ENCODE measurements at regions not wholly inside any gene's neighbourhood (a gene's known extent, or its start where the extent isn't known, plus 50 kb on each side); places are given as distances from the start of the nearest gene placed in this dataset.

DNA sequence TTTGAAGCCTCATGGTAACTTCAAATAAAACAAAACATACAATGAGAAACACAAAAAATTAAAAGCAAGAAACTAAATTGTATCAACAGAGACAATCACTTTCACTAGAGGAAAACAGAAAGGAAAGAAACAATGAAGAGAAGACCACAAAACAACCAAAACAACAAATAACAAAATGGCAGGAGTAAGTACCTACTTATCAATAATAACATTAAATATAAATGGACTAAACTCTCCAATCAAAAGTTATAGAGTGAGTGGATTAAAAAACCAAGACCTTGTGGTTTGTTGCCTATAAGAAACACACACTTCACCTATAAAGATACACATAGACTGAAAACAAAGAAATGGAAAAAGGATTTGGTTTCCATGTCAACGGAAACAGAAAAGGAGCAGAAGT, 830.1 kb upstream of the TMEFF2 start:
- TF ChIP-seq, protein P1, sequence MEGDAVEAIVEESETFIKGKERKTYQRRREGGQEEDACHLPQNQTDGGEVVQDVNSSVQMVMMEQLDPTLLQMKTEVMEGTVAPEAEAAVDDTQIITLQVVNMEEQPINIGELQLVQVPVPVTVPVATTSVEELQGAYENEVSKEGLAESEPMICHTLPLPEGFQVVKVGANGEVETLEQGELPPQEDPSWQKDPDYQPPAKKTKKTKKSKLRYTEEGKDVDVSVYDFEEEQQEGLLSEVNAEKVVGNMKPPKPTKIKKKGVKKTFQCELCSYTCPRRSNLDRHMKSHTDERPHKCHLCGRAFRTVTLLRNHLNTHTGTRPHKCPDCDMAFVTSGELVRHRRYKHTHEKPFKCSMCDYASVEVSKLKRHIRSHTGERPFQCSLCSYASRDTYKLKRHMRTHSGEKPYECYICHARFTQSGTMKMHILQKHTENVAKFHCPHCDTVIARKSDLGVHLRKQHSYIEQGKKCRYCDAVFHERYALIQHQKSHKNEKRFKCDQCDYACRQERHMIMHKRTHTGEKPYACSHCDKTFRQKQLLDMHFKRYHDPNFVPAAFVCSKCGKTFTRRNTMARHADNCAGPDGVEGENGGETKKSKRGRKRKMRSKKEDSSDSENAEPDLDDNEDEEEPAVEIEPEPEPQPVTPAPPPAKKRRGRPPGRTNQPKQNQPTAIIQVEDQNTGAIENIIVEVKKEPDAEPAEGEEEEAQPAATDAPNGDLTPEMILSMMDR (IDR thresholded peaks at IDR 0.05; ENCODE audit: low read depth, low read length), result no peak
- H3K4me3 ChIP-seq (ENCODE audit: low read depth, low read length), result no peak overlapping the region
- H3K27ac ChIP-seq, result no peak overlapping the region
- H3K36me3 ChIP-seq, result no peaks in the 10 kb centered on the region
- no peaks in the 10 kb centered on the region for H3K9me3 ChIP-seq (ENCODE audit: severe bottlenecking)
- no peaks in the 10 kb centered on the region for H3K27me3 ChIP-seq (ENCODE audit: insufficient read depth, low read depth, severe bottlenecking)
- no peak for DNase-seq

DNA sequence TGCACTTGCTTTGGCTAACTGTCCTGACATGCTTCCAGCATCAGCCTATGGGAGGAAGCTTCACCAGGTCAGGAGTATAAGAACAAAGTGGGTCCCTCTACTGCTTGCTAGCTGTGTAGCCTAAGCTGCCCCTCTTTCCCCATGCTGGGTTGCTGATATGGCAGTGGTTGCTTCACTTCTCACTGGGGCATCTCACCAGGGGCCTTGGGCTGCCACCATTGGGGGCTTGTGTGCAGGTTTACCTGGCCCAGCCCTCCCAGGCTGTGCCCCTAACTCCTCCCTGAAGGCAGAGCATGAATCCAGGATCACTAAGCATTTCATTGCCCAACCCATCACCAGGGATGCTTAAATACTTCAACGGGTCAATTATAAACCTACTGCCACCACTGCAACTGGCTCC, 817.1 kb upstream of the TMEFF2 start:
- no peak overlapping the region for H3K27ac ChIP-seq
- H3K27me3 ChIP-seq (ENCODE audit: insufficient read depth, low read depth, severe bottlenecking), result no peaks in the 10 kb centered on the region
- no peaks in the 10 kb centered on the region for H3K9me3 ChIP-seq (ENCODE audit: severe bottlenecking)
- no peak for DNase-seq
- H3K4me3 ChIP-seq (ENCODE audit: low read depth, low read length), result no peak overlapping the region
- TF ChIP-seq, protein P1 (IDR thresholded peaks at IDR 0.05; ENCODE audit: low read depth, low read length), result no peak
- H3K36me3 ChIP-seq, result no peaks in the 10 kb centered on the region

DNA sequence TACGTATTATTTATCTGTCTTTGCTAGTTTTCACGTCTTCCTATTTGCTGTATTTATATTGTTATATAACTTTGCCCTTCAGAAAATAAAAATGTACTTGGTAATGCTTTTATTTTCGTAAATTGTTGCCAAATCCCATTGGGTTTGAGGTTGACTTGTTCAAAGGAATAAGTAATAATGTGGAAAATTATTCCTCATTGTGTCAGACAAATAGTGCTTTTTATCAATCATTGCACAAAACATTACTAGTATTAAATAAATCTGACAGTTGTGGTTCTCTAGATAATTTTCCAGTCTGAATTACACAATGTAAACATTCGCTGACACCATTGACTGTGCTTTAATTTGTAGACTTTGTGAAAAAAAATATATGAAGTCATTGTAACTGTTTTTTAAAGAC, 798.3 kb upstream of the TMEFF2 start:
- Histone ChIP-seq H3K27ac (no peak overlapping the region), H3K9me3 (ENCODE audit: severe bottlenecking) (no peaks in the 10 kb centered on the region), H3K4me3 (ENCODE audit: low read depth, low read length) (no peak overlapping the region), H3K27me3 (ENCODE audit: insufficient read depth, low read depth, severe bottlenecking) (no peaks in the 10 kb centered on the region), H3K36me3 (no peaks in the 10 kb centered on the region)
- DNase-seq, result no peak
- TF ChIP-seq, protein P1 (IDR thresholded peaks at IDR 0.05; ENCODE audit: low read depth, low read length), result no peak

DNA sequence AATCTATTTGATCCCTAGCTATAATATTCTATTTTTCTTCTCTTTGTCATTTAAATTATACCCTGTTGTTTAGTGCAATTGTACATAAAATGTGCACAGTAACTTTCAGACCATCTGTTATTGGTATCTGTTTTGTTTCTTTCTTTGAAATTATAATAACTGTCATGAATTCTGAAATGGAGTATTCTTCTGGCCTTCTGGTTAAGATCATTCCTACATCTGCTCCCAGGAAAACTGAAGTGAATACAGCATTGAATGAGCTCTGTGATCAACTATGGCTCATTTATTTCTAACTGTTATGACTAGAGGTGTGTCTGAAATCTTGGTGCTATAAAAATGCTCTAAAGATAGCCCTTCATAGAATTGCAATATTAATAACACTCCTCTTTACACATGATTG, 788.4 kb upstream of the TMEFF2 start:
- Histone ChIP-seq H3K9me3 (ENCODE audit: severe bottlenecking) (no peaks in the 10 kb centered on the region), H3K27ac (no peak overlapping the region), H3K27me3 (ENCODE audit: insufficient read depth, low read depth, severe bottlenecking) (no peaks in the 10 kb centered on the region), H3K36me3 (no peaks in the 10 kb centered on the region), H3K4me3 (ENCODE audit: low read depth, low read length) (no peak overlapping the region)
- no peak for DNase-seq
- TF ChIP-seq, protein P1 (IDR thresholded peaks at IDR 0.05; ENCODE audit: low read depth, low read length), result no peak

DNA sequence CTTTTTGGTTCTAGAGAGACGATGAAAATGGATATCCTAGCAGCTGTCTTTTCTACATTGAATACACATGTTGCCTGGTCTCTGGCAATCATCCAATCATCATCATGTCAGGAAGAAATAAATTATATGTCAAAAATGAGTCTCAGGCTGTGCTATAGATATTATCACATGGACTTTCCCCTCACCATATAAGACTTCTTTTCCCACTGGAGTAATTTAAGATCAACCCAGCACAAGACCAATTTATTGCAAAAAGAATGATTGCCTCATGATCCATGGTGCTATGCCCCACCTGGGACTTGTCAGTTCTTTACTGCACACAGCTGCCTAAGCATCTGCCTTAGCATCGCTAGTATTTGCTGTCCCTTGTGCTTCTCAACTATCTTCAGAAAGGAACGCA, 783.7 kb upstream of the TMEFF2 start:
- TF ChIP-seq, protein P1 (IDR thresholded peaks at IDR 0.05; ENCODE audit: low read depth, low read length), result no peak
- no peaks in the 10 kb centered on the region for H3K27me3 ChIP-seq (ENCODE audit: insufficient read depth, low read depth, severe bottlenecking)
- no peaks in the 10 kb centered on the region for H3K9me3 ChIP-seq (ENCODE audit: severe bottlenecking)
- no peaks in the 10 kb centered on the region for H3K36me3 ChIP-seq
- H3K27ac ChIP-seq, result no peak overlapping the region
- DNase-seq, result no peak
- H3K4me3 ChIP-seq (ENCODE audit: low read depth, low read length), result no peak overlapping the region

DNA sequence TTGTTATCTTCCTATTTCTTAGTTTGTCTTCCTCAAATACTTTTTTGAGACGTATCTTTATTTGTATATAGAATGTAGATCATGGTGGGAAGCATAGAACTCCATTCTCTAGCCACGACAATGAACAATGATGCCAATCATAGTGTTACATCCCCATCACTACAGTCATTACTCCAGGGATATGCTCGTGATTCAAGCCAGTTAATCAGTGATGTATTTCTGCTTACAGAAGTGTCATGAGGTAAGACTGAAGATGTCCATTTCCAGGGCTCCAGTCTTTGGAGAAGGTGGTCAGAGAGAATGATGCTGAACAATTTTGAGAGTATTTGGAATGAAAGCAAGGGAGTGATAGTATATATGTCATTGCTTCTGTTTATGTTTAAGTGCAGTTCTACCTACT, 777.2 kb upstream of the TMEFF2 start:
- Histone ChIP-seq H3K4me3 (ENCODE audit: low read depth, low read length) (no peak overlapping the region), H3K27me3 (ENCODE audit: insufficient read depth, low read depth, severe bottlenecking) (no peaks in the 10 kb centered on the region), H3K27ac (no peak overlapping the region), H3K36me3 (no peaks in the 10 kb centered on the region), H3K9me3 (ENCODE audit: severe bottlenecking) (no peaks in the 10 kb centered on the region)
- no peak for DNase-seq
- TF ChIP-seq, protein P1 (IDR thresholded peaks at IDR 0.05; ENCODE audit: low read depth, low read length), result no peak

Measured in WERI-Rb-1 (cell line).